HFFc6 (cell line): ENCODE measurements at regions not wholly inside any gene's neighbourhood (a gene's known extent, or its start where the extent isn't known, plus 50 kb on each side); places are given as distances from the start of the nearest gene placed in this dataset.
"Not testable (repeated sequence)": the region's sequence is repeated elsewhere in the genome, so short reads cannot be mapped to it uniquely, and the experiment has no call there.

Experiments
- DNase-seq: peaks from one replicate; pipeline ENCODE4 v3.0.0-alpha.2; 2018
- H3K27ac Mint-ChIP-seq: 2 replicates; pipeline ENCODE4 v1.8.0; 2020; ENCODE audit warnings: mild to moderate bottlenecking, mixed read lengths
- H3K27me3 Mint-ChIP-seq: 2 replicates; pipeline ENCODE4 v1.8.0; 2021; ENCODE audit warnings: mild to moderate bottlenecking, moderate library complexity, mixed read lengths; ENCODE audit not compliant: insufficient read depth
- H3K36me3 Mint-ChIP-seq: 2 replicates; pipeline ENCODE4 v1.8.0; 2021; ENCODE audit warnings: low read depth, mixed read lengths
- H3K4me1 Mint-ChIP-seq: 2 replicates; pipeline ENCODE4 v1.8.0; 2020; ENCODE audit warnings: low read depth, mixed read lengths
- H3K4me3 Mint-ChIP-seq: 2 replicates; pipeline ENCODE4 v1.8.0; 2020; ENCODE audit warnings: mild to moderate bottlenecking, moderate library complexity, mixed read lengths
- H3K9me3 Mint-ChIP-seq: 2 replicates; pipeline ENCODE4 v1.8.0; 2020; ENCODE audit warnings: mild to moderate bottlenecking, mixed read lengths
- TF ChIP-seq, protein P1 (sequence below): fragments of 200-600 bp; sonication (generic); IDR thresholded peaks from 2 replicates; pipeline ENCODE4 v1.5.0; 2021; ENCODE audit warnings: antibody characterized with exemption, mild to moderate bottlenecking

DNA sequence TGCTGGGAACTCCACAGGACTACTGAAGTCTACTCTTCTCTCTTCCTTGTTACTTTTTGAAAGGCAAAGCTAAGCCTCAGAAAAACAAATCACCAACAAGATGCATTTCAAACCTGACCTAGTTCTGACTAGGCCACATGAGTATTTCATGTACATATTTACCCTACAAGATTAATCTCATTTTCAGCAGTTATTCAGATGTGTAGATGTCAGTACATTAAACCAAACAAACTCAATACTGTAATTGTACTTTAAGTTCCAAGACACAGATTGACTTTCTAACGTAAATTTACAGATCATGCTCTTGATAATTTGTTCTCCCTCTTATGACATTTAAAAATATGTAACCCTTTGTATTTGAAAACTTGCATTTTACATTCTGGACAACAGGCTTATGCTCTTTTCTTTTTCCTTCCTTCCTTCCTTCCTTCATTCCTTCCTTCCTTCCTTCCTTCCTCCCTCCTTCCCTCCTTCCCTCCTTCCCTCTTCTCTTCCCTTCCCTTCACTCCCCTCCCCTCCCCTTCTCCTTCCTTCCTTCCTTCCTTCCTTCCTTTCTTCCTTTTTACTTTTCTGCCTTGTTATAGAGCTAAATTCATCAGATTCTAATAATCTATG is 1653.4 kb downstream of the EFNA5 start:
- DNase-seq: no peak
- no peak overlapping the region for H3K4me3 Mint-ChIP-seq

DNA sequence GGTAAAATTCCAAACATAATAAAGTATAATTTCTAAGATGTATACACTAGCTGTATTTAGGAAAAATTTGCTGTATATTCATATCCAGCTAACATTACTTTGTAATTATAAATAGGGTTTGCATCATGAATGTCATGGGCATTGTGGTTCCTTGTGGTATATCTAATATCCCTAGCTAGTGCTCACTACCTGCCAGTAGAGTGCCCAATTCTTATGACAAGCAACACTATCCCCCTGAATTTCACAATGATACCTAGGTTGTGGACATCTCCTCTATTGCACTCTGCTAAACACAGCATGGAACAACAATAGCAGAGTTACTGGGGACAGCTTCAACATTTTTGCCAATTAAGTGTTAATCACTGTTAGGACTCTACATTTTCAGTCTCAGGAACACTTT is 1656.5 kb downstream of the EFNA5 start:
- DNase-seq: no peak
- H3K27me3 Mint-ChIP-seq: no peaks in the 10 kb centered on the region
- TF ChIP-seq, protein P1, sequence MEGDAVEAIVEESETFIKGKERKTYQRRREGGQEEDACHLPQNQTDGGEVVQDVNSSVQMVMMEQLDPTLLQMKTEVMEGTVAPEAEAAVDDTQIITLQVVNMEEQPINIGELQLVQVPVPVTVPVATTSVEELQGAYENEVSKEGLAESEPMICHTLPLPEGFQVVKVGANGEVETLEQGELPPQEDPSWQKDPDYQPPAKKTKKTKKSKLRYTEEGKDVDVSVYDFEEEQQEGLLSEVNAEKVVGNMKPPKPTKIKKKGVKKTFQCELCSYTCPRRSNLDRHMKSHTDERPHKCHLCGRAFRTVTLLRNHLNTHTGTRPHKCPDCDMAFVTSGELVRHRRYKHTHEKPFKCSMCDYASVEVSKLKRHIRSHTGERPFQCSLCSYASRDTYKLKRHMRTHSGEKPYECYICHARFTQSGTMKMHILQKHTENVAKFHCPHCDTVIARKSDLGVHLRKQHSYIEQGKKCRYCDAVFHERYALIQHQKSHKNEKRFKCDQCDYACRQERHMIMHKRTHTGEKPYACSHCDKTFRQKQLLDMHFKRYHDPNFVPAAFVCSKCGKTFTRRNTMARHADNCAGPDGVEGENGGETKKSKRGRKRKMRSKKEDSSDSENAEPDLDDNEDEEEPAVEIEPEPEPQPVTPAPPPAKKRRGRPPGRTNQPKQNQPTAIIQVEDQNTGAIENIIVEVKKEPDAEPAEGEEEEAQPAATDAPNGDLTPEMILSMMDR: no peak
- H3K27ac Mint-ChIP-seq: no peak overlapping the region
- no peaks in the 10 kb centered on the region for H3K4me1 Mint-ChIP-seq
- no peak overlapping the region for H3K4me3 Mint-ChIP-seq
- H3K36me3 Mint-ChIP-seq: no peaks in the 10 kb centered on the region
- H3K9me3 Mint-ChIP-seq: peaks cover 40% of the 10 kb centered on the region

More for the DNA sequence above, 1653.4 kb downstream of the EFNA5 start:
- Mint-ChIP-seq H3K9me3 (peaks cover 22% of the 10 kb centered on the region), H3K27me3 (no peaks in the 10 kb centered on the region), H3K4me1 (no peaks in the 10 kb centered on the region), H3K36me3 (no peaks in the 10 kb centered on the region), H3K27ac (no peak overlapping the region)
- TF ChIP-seq, protein P1: no peak

- Mint-ChIP-seq H3K27me3 (no peaks in the 10 kb centered on the region), H3K27ac (no peak overlapping the region), H3K4me1 (no peaks in the 10 kb centered on the region), H3K36me3 (0 out of 2 replicates have a peak, but pooled peaks cover 5% of the 10 kb centered on the region), H3K4me3 (no peak overlapping the region), H3K9me3 (peaks cover 36% of the 10 kb centered on the region)
- TF ChIP-seq, protein P1: no peak
- DNase-seq: no peak
These were observed 1664.5 kb downstream of the EFNA5 start for GRCh38 chr5:106006242-106006641.

DNA sequence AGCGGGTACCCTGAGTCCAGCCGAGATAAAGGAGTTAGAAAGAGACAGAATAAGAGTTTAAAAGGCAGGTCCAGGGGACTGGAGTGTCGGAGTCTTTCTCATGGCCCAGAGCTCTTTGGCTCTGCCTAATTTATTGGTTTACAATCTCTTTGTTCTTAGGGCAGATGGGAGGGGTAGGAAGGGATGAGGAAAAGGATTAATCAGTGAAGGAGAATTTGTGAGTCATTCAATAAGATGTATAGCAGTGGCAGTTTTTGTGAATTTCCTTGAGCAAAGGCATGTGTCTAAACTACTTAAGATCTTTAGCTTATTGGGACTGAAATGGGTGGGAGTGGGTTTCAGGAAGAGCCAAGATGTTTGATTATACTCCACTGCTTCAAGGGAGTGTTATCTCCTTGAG is 1671.7 kb downstream of the EFNA5 start:
- DNase-seq, H3K4me1 Mint-ChIP-seq: not testable (repeated sequence)
- peaks cover 51% of the 10 kb centered on the region for H3K9me3 Mint-ChIP-seq

DNA sequence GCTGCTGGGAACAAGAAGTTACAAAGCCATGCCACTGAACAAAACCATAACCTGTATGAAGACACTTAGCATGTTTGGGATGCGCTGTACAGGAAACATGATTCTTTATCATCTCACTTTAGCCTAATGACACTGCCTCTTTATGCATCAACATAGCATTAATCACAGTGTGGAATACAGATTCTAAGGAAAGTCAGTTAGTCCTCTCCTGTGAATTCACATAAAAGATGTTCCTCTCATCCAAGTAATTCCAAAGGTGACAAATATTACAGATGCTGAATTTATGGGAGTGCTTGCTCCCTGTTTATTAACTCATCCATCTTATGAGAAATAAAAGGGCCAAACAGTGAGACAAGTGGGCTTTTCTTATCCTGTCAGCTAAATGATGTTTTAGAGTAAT is 1677.7 kb downstream of the EFNA5 start:
- H3K4me3 Mint-ChIP-seq: no peak overlapping the region
- no peak for DNase-seq
- H3K27me3 Mint-ChIP-seq: no peaks in the 10 kb centered on the region
- H3K36me3 Mint-ChIP-seq: no peaks in the 10 kb centered on the region
- no peak overlapping the region for H3K27ac Mint-ChIP-seq
- H3K4me1 Mint-ChIP-seq: no peaks in the 10 kb centered on the region
- peaks cover 38% of the 10 kb centered on the region for H3K9me3 Mint-ChIP-seq
- TF ChIP-seq, protein P1: no peak

More for the DNA sequence above, 1671.7 kb downstream of the EFNA5 start:
- H3K27ac Mint-ChIP-seq, H3K36me3 Mint-ChIP-seq, H3K27me3 Mint-ChIP-seq, H3K4me3 Mint-ChIP-seq: not testable (repeated sequence)

- Mint-ChIP-seq H3K9me3 (peaks cover 33% of the 10 kb centered on the region), H3K27me3 (no peaks in the 10 kb centered on the region), H3K36me3 (no peaks in the 10 kb centered on the region; the same call in 1 of the 2 replicates), H3K4me1 (no peaks in the 10 kb centered on the region), H3K4me3 (no peak overlapping the region), H3K27ac (no peak overlapping the region)
- DNase-seq: no peak
- TF ChIP-seq, protein P1: no peak
These were observed 1688.2 kb downstream of the EFNA5 start for GRCh38 chr5:105982526-105982925.
